Choroid plexus epithelial cell (primary cell): ENCODE measurements at regions not wholly inside any gene's neighbourhood (a gene's known extent, or its start where the extent isn't known, plus 50 kb on each side); places are given as distances from the start of the nearest gene placed in this dataset.

Source experiments
- DNase-seq: peaks from one replicate; pipeline ENCODE4 v3.0.0-alpha.2; 2010; ENCODE audit warnings: low read depth
- H3K4me3 ChIP-seq: 2 replicates; pipeline ENCODE4 v1.5.1; 2011; ENCODE audit warnings: low read depth, mild to moderate bottlenecking, control low read depth, low read length, moderate library complexity
- TF ChIP-seq, protein P1 (sequence below): conservative IDR thresholded peaks from 2 replicates; pipeline ENCODE4 v1.5.1; 2011; ENCODE audit warnings: low read depth, mild to moderate bottlenecking, control low read depth, inconsistent platforms, low read length, moderate library complexity

GRCh38 chr15:62564886-62565633, 400.0 kb upstream of the C2CD4B start:
- no peak overlapping the region for H3K4me3 ChIP-seq
- no peak for DNase-seq
- TF ChIP-seq, protein P1, sequence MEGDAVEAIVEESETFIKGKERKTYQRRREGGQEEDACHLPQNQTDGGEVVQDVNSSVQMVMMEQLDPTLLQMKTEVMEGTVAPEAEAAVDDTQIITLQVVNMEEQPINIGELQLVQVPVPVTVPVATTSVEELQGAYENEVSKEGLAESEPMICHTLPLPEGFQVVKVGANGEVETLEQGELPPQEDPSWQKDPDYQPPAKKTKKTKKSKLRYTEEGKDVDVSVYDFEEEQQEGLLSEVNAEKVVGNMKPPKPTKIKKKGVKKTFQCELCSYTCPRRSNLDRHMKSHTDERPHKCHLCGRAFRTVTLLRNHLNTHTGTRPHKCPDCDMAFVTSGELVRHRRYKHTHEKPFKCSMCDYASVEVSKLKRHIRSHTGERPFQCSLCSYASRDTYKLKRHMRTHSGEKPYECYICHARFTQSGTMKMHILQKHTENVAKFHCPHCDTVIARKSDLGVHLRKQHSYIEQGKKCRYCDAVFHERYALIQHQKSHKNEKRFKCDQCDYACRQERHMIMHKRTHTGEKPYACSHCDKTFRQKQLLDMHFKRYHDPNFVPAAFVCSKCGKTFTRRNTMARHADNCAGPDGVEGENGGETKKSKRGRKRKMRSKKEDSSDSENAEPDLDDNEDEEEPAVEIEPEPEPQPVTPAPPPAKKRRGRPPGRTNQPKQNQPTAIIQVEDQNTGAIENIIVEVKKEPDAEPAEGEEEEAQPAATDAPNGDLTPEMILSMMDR, result no peak

GRCh38 chr15:62565634-62566026, 400.5 kb upstream of the C2CD4B start:
- TF ChIP-seq, protein P1, result no peak
- no peak for DNase-seq
- H3K4me3 ChIP-seq, result no peak overlapping the region

DNA sequence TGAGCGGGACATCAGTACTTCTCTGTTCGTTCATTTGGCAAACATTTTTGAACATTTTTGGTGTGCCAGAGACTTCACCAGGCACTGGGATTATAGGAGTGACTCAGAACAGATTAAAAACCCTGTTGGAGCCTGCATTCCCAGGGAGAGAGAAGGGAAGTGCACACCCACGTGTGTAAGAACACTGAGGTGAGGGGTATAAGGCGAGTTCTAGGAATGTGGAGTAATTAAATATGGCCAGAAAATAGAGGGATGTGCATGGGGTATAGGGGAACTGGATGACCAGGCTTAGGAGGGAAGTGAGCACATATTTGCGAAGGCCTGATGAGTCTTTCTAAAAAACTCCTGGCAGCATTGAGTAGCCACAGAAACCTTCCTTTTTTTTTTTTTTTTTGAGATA, 401.2 kb upstream of the C2CD4B start:
- no peak overlapping the region for H3K4me3 ChIP-seq
- TF ChIP-seq, protein P1, result no peak
- DNase-seq, result no peak

DNA sequence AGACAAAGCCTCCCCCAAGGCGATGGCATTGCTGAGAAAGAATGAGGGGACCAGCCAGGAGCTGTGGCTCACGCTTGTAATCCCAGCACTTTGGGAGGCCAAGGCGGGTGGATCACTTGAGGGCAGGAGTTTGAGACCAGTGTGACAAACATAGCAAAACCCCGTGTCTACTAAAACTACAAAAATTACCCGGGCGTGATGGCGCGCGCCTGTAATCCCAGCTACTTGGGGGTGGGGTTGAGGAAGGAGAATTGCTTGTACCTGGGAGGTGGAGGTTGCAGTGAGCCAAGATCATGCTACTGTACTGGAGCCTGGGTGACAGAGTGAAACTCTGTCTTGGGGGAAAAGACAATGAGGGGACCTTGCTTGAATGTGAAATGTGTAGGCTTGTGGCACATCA, 402.4 kb upstream of the C2CD4B start:
- TF ChIP-seq, protein P1, result no peak
- H3K4me3 ChIP-seq, result no peak overlapping the region
- DNase-seq, result no peak

DNA sequence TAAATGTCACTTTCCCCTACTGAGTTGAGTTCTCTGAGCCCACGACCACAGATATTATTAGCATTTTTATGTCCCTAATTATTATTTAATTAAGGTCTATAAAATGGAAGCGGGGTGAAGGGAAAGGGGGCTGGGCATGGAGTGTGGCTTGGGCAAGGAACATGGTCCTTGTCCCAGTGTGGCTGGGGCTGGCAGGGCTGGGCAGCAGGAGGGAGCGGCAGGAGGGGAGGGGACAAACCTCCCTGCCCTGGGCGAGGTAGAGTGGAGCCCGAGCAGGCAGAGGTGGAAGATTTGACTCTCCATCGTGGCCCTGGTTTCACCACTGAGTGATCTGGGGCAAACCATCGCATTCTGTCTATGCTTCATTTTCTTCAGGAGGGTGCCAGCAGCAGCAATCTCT, 402.9 kb upstream of the C2CD4B start:
- no peak for DNase-seq

DNA sequence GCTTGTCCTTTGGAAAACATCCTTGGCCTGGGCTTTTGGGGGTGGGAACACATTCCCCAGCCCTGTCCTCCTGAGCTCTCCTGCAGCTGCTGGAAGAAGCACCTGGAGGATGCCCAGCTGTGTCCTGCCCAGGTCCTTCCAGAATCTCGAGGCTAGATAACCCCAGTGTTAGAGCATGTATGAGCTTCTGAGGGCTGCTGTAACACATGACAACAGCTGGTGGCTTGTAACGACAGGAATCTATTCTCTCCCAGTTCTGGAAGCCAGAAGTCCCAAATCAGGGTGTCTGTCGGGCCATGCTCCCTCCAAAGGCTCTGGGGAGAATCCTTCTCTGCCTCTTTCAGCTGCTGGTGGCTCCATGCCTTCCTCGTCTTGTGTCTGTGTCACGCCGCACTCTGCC, 403.6 kb upstream of the C2CD4B start:
- no peak for DNase-seq
- TF ChIP-seq, protein P1, result no peak
- H3K4me3 ChIP-seq, result no peak overlapping the region

More for the DNA sequence above, 402.9 kb upstream of the C2CD4B start:
- TF ChIP-seq, protein P1, result no peak
- H3K4me3 ChIP-seq, result no peak overlapping the region
